ENCODE measurements at regions not wholly inside any gene's neighbourhood (a gene's known extent, or its start where the extent isn't known, plus 50 kb on each side); places are given as distances from the start of the nearest gene placed in this dataset.

- TF ChIP-seq CENPT (CRISPR knock-in tag; IDR thresholded peaks at IDR 0.05; ENCODE audit: low read depth) (no peak), ZSCAN22 (CRISPR knock-in tag; IDR thresholded peaks at IDR 0.05) (no peak), TAF1 (CRISPR knock-in tag; IDR thresholded peaks at IDR 0.05) (no peak), DRAP1 (CRISPR knock-in tag; IDR thresholded peaks at IDR 0.05) (no peak), TCF12 (IDR thresholded peaks at IDR 0.05) (no peak), TCF12 (CRISPR knock-in tag; IDR thresholded peaks at IDR 0.05) (no peak)
These were observed 547.0 kb upstream of the POU3F4 start (continued) for GRCh38 chrX:82961129-82961528.

- no peak overlapping the region for H3K9ac ChIP-seq (ENCODE audit: insufficient read depth, low read depth, low read length)
- no CpG with 5 or more reads among the region's 2 CpGs for WGBS (ENCODE audit: low lambda C conversion rate)
- no TSS peak for BruUV-seq (replicated peaks)
These were observed 534.4 kb upstream of the POU3F4 start for GRCh38 chrX:82973646-82974045.

More at GRCh38 chrX:82973646-82974045, 534.4 kb upstream of the POU3F4 start:
- H3K79me2 ChIP-seq (ENCODE audit: insufficient read depth, low read length), result no peaks in the 10 kb centered on the region
- no peaks in the 10 kb centered on the region for H3K36me3 ChIP-seq (replicated peaks in 1 of 2; ENCODE audit: control insufficient read depth in 1 of 2, insufficient read depth in 2 of 2, low read length in 2 of 2)
- ChIA-PET CTCF (ENCODE audit: low intra/inter-chr PET ratio, low total read pairs) (no interaction called here), POLR2A (no interaction called here)
- H3K27ac ChIP-seq (ENCODE audit: extremely low read length, insufficient read depth, low read length), result no peak overlapping the region
- no peaks in the 10 kb centered on the region for H4K20me1 ChIP-seq (ENCODE audit: insufficient read depth, low read length)
- H3K4me1 ChIP-seq (ENCODE audit: insufficient read depth, low read length), result no peaks in the 10 kb centered on the region
- H2AFZ ChIP-seq (ENCODE audit: low read length), result no peak overlapping the region
- H3K4me2 ChIP-seq (ENCODE audit: low read depth, low read length), result no peak overlapping the region
- FAIRE-seq, result no peak
- intact Hi-C loops (cut with micrococcal nuclease; ENCODE audit: unreplicated experiment) (no loop called here), in situ Hi-C loops (cut with HindIII; ENCODE audit: extremely low pct_ligation_motif_present, low pct_unique_long_range_greater_than_20kb) (no loop called here)
- no peak for DNase-seq (ENCODE audit: low spot score)
- H3K4me3 ChIP-seq (replicated peaks in 1 of 3; ENCODE audit: insufficient read depth in 1 of 3, low read depth in 2 of 3, low read length in 3 of 3), result no peak overlapping the region
- H3K27me3 ChIP-seq (ENCODE audit: control insufficient read depth in 1 of 2, insufficient read depth in 2 of 2, low read length in 2 of 2), result no peaks in the 10 kb centered on the region
- ATAC-seq, result no peak
- H3K9me3 ChIP-seq (ENCODE audit: low read length), result peaks cover 10% of the 10 kb centered on the region
- TF ChIP-seq ZNF280D (CRISPR knock-in tag; IDR thresholded peaks at IDR 0.05) (no peak), EED (CRISPR knock-in tag; IDR thresholded peaks at IDR 0.05) (no peak), NFRKB (IDR thresholded peaks at IDR 0.05) (no peak)
